HG02798 (cell line): ENCODE measurements at regions not wholly inside any gene's neighbourhood (a gene's known extent, or its start where the extent isn't known, plus 50 kb on each side); places are given as distances from the start of the nearest gene placed in this dataset.

Experiments
- ATAC-seq: cut with Tn5 transposase; IDR thresholded peaks from one replicate; pipeline ENCODE4 v1.9.1; 2021; ENCODE audit warnings: mild to moderate bottlenecking; ENCODE audit not compliant: unreplicated experiment, poor library complexity

GRCh38 chr12:124236625-124237031 lies 58.3 kb upstream of the RFLNA start:
- ATAC-seq: no peak

- no peak for ATAC-seq
Observed at GRCh38 chr12:124238886-124239285, 56.0 kb upstream of the RFLNA start.

DNA sequence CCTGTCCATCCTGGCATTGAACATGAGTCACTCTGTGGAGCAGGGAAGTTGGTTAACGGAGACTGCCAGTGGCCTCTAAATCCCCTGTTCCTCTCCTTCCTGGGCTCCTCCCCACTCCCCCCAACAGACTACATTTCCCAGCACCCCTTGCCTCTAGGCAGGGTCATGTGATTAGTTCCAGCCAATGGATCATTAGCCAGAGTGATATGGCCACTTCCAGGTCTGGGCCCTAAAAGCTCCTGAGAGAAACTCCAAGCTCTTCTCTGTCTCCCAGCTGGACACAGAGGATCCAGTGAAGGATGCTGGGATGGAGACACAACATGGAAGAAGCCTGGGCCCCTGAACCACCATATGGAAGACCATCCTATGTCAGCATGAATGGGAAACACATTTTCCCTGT lies 54.4 kb upstream of the RFLNA start:
- no peak for ATAC-seq

DNA sequence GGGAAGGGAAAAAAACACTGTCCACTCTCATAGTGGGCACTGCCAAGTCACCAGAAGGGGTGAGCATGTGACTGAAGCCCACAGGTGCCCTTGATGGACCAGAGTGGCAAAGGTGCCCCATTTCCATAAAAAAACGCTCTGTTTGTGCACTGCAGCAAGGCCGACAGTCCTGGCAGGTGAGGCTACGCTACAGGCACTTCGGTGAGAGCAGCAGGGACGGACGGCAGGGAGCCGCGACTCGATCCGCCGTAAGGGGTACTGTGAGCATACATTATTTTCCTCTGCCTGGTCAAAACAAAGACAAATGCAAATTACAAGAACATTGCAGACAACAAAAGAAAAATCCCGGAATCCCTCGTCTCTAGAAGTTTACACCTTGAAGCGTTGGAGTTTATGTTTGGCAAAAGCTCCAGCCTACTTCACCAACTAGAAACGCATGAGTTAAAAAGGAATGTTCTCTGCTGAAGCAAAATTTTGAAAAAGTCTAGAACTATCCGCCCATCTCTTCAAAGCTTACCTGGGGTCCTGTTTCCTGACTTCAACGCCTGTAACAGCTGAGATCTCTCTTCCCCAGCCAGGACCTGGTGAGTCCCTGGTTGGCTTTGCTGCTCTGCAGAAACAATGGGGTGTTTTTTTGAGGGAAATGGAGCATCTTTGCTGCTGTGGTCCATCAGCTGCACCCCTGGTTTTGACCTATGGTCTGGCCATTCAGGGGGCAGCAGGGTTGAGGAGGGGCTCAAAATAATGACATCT lies 52.9 kb upstream of the RFLNA start:
- no peak for ATAC-seq

DNA sequence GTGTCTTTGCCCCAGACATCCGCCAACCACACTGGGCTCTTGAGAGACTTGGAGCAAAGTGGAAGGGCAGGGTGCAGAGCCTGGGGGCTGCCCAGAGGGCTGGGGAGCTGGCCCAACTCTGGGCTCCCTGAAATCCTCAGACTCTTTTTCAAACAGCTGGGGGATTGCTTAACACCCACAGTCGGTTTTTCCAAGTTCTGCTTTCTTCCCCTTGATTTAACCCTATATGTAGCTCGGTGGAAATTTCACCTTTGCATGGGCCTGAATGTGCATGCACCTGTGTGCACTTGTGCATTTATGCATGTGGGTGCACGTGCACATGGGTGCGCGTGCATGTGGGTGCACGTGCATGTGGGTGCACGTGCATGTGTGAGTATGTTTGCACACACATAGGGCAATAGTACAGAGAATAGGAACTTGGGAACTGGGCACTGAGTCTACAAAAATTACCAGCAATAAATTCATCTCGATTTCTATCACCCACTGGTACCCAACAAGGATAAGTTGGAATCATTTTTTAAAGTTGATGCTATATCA lies 52.3 kb upstream of the RFLNA start:
- no peak for ATAC-seq

DNA sequence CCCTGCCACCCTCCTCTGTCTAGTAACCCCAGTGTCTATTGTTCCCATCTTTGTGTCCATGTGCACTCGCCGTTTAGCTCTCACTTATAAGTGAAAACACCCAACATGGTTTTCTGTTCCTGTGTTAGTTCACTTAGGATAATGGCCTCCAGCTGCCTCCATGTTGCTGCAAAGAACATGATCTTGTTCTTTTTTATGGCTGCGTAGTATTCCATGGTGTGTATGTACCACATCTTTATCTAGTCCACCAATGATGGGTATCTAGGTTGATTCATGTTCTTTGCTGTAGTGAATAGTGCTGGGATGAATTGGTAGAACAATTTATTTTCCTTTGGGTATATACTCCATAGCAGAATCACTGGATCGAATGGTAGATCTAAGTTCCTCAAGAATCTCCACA lies 51.0 kb upstream of the RFLNA start:
- ATAC-seq: no peak
